Hematopoietic multipotent progenitor cell treated with erythropoietin and hydrocortisone succinate and interleukin-3 and kit ligand, for 15 days (in vitro differentiated cells): ENCODE measurements at regions not wholly inside any gene's neighbourhood (a gene's known extent, or its start where the extent isn't known, plus 50 kb on each side); places are given as distances from the start of the nearest gene placed in this dataset.

ENCODE experiments used
- DNase-seq: peaks from one replicate; pipeline ENCODE4 v3.0.0-alpha.2; 2015; ENCODE audit warnings: low spot score

DNA sequence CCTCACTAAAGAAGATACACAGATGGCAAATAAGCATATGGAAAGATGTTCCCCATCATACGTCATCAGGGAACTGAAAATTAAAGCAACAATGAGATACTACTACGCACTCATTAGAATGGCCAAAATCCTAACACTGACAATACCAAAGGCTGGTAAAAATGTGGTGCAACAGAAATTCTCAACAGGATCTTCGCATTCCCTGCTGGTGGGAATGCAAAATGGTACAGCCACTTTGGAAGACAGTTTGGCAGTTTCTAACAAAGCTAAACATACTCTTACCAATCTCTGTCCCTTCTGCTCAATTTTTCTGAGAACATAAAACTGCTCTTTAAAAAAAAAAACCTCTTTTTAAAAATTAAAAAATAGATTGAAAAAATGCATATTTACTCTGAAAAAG lies 300.2 kb downstream of the FBXW7 start:
- DNase-seq, result no peak

DNA sequence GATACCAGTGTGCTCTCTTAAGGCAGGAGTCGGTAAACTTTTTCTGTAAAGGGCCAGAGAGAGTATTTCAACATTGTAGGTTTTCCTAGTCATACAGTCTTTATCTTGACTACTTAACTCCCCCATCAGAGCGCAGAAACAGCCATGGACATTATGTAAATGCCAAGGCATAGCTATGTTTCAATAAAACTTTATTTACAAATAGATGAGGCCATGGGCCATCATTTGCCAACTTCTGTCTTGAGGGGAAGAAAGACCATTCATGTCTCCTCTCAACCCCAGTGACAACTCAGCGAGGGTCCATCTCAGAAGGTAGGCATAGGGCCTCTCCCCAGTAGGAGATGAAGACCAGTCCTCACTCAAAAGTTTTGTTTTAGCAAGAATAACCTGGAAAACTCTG lies 301.3 kb downstream of the FBXW7 start:
- no peak for DNase-seq

DNA sequence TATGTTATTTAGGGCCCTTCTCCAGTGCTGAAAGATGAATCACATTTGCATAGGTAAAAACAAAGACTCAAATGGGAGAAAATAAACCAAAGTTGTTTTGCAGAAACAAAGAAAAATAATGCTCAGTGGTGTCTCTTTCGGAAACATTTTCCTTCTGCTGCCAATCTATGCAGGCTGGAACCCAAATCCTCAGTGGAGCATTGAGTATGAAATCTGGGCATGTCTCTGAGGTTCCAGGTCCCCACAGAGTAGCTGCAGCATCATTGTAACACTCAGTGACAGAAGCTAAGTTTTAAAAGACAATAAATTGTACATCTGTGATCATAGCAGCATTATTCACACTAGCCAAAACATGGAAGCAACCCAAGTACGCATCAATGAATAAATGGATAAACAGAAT lies 303.6 kb downstream of the FBXW7 start:
- DNase-seq, result no peak

DNA sequence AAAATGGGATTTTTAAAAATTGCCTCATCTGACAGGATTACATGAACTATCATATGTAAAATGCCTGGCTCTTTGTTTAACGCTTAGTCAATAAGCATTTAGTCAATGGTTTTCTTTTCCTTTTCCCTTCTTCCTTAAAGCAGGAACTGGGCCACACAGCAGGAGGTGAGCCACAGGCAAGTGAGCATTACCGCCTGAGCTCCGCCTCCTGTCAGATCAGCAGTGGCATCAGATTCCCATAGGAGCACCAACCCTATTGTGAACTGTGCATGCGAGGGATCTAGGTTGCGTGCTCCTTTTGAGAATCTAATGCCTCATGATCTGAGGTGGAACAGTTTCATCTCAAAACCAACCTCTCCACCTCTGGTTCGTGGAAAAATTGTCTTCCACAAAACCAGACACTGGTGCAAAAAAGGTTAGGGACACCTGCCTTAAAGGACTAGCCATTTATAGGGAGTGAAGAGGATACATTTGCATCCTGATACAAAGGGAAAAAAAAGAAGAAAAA lies 306.1 kb downstream of the FBXW7 start:
- DNase-seq, result no peak

DNA sequence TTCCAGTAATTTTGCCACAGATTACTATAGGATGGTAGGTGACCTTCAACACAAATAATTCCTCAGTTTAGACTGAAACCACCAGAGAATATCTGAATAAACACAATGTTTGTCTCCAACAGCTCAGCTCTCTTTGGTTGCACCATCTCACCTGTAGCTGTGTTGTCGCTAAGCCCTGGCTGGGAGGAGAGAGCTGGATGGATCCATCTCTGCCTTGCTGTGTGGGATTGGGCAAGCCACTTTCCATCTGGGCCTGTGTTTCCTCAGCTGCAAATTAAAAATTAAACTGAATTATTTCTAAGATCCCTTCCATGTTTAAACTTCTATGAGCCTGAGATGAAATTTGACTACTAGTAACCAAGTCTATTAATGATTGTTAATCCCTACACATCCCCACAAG lies 310.2 kb downstream of the FBXW7 start:
- DNase-seq, result no peak

DNA sequence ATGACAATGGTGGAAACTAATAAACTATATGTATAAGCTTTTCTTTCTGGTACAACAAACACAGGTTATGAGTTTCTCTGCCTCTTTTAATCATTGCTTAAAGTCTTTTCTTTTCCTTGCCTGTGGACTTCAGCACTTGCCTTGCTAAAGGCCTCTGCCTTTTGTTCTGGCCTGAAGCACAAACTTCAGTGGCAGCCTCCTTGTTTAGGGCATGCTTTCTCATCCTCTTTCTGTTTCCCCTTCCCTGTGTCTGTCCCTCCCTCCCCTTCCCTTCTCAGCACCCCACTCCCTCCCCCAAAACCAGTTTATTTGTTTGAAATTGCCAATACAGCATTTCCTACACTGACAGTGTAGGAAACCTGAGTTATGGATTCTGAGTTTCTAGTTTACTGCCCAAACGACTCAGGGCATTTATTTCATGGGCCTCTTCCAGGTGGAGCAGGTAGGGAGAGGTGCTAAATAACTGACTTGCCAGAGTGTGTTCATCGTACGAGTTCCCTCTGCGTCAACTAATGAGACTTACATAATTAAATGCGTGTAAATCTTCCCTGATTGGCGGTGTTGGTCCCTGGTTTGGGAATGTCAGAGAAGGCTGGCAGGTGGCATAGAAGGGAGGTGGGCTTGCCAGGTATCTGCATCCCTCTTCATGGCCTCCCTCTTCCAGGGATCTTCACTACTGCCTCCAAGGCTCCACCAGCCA lies 311.0 kb downstream of the FBXW7 start:
- DNase-seq, result no peak

DNA sequence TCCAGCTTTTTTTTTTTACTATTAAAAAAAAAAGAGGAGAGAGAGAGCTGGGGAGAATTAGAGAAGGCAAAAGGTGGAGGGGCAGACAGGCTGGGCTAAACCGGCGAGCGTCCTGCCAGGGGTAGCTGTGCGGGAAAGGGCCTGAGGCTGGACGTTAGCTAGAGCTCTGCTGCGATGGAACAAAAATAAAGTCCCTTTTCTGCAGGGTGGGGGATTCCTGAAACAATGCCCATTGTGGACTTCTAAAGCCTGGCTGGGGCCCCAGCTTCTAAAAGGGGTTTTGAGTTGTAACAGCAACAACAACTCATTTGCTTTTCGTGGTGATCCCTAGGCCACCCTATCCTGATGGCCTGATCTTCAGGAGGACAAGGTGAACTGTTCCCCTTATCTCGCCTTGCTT lies 311.7 kb downstream of the FBXW7 start:
- no peak for DNase-seq

DNA sequence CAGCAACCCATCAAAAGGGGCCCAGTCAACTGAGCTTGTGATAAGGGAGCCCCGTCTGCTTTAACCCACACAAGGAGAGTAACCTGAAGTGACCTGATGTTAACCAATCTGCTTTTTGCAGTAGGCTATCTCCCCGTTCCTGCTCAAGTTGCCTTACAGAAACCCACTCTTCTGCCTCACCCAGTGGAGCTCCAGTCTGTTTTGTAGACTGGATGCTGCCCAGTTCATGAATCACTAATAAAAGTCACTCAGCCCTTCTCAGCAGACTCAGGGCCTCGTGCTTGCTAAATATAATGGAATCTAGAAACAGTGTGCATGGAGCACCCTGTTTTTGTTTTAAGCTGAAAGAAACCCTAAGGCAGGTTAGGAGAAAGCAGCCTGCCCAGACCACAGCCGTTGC lies 312.3 kb downstream of the FBXW7 start:
- no peak for DNase-seq

DNA sequence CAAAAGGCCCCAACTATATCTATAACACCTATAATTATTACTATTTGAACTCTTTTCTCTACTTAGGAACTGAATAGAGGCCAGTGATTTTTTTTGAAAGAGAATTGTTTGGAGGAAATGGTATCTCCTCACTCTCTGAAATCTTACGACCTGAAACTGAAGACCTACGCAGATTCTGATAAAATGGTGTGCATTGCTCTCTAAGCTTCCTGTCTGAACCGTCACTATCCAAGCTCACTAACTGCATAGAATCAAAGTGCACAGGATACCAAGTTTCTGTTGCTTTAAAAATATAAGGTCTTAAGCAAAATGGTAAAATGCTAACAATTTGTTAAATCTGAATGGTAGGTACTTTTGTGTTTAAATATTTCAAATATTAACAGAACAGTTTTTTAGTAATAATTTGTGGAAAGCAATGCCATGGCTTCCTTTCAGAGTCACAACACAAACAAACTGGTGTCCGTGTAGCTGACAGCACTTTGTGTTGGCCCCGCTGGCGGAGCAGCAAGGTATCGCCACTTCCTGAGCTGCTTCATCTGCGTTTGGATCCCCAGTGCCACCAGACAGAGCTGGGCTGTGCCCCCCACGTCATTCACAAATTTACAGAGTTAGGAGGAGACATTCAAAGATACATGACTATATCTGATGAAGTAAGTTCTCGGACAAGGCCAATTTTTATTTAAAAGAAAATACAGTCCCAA lies 313.9 kb downstream of the FBXW7 start:
- no peak for DNase-seq

DNA sequence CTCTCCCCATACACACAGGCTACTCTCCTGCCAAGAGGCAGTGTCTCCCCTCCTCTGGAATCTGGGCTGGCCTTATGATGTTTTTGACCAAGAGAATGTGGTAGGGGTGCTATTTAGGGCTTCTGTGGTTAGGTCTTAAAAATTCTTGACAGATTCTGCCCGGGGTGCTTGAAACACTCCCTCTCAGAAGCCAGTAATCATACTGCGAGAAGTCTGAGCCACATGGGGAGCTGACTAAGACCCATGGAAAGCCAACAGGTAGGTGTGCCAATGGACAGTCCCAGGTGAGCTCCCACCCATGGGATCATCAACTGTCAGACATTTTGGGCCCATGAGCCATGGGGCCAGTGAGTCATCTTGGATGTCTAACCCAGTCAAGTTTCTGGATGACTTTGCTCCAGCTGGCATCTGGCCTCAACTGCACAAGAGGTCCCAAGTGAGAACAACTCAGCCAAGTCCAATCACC lies 315.7 kb downstream of the FBXW7 start:
- DNase-seq, result no peak

DNA sequence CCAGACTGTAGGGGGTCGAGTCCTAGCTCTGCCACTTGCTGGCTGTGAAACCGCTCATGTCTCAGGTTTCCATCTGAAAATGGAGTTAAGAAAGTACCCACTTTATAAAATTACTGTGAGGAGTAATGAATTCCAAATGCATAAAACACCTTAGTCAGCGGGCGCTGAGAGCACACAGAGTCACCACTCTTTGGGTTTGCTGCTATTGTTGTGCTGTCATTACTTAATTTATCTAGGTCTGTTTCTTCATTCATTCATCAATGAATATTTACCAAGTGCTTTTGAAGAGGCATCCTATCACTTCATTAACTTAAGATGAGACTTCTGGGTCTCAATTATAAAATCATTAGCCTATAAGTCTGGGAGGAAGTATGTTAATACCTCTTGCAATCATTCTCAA lies 317.3 kb downstream of the FBXW7 start:
- DNase-seq, result no peak

DNA sequence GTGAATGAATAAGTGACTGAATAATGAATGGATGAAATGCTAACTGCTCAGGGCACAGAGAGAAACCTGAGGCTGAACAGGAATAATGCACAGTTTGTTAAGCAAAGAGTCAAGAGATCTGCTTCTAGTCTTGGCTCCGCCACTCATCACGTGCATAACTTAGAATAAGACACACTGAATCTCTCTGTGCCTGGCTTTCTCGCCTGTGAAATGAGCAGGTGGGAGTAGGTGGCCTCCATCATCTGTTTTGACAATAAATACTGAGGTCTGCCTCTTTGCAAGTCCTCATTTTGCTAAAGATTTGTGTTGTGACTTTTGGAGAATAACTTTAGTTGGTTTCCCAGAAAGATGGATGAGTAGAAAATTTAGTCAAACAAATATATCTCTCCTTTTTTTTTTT lies 318.0 kb downstream of the FBXW7 start:
- no peak for DNase-seq

DNA sequence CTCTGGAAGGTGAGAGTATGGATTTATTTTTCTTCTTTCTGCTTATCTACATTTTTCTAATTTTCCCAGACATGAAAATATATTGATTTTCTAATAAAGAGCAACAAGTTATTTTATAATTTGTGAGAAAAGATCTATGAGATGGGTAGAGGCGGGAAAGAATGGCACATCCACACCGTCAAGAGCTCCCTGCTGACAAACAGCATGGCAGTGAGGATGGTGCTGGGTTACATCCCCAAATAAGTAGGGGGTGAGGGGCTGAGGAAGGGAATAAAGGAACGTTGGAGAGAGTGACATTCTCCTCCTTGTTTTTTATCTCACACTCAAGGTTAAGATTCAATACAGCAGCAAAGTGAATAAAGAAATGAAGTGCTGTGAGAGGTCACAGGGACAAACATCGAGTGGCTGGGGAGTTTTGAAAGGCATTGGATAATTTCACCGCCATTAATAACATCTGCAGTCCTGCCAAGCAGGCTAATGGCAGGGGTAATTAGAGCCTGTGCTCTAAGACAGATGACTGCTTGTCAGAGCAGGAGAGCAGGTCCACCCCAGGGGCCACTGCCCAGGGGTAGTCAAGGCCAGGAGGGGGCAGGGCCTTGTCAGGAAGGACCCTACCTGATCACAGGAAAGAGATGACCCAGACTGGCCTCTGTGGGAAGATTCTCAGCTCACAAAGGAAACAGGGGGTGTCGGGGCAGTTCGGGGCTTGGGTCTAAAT lies 323.8 kb downstream of the FBXW7 start:
- no peak for DNase-seq

DNA sequence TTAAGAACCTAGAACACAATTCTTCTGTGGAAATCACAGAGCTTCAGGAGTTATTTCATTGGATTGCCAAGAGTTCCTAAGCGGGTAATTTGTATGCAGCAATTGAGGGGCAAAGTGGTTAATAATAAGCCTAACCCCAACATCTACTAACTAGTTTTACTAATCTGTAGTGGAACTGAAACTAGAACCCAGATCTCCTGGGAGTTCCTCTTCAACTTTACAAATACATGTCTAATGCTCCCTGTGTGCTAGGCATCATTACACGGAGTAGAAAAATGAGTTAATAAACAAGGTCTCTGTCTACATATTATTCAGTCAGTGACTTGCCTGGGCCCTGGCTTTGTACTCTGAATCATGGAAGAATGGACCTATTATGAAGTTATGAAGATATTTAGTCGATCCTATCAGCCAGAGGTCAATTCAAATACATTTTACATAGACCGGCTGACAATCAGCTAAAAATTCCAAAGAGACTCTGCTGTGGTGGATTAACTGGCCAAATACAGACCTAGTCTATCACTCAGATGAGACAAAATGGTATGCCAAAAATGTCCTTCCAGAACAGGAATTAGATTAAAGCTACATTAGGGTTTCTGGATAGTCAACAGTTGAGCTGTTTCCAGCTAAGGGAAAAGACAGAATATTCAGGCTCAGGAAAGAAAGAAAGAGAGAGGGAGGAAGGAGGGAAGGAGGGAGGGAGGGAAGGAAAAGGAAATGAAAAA lies 326.0 kb downstream of the FBXW7 start:
- DNase-seq, result no peak

DNA sequence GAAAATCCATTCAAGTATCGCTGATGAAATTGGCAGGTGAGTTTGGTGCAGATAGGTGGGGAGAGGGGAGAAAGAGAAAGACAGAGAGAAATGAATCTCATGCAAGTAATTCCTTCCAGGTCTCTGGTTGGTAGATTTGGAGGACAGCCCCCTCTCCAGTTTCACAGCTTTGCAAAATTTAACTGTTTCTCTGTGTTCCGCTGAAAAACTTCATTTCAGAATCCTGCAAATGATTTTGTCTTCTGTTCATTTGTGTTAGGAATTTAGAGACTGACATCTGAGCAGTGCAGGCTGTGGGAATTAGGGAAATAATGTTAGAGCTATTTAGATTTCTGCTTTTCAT lies 328.5 kb downstream of the FBXW7 start:
- no peak for DNase-seq

DNA sequence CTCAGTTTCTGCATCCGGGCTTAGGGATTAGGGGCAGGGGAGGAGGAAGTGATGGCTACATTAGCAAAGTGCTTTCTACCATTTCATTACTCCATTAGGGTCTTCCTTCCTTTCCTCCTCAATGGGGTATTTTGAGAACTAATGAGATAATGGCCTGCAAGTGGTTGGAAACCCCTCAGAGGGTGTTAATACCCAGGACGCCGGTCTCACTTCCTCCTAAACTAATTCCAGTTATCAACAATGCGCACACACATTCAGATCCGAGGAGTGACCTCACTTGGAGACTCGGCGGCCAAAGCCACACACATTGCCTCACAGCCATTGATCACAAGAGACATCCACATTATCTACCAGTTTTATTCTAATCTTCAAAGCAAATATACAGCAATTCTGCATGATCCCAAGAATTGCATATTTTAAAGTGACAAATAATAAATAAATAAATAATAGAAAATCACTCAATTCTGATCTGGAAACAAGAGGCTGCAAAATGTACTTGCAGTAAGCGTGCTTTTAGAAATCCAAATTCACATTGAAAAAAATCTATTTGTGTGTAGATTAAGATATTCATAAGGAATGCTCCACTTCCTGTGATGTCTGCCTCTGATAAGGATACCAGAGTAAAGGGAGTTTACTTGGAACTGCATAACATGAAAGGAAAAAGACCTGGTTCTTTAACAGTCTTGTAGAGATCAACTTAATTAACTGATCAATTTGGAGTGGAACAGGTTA lies 329.1 kb downstream of the FBXW7 start:
- DNase-seq, result no peak

DNA sequence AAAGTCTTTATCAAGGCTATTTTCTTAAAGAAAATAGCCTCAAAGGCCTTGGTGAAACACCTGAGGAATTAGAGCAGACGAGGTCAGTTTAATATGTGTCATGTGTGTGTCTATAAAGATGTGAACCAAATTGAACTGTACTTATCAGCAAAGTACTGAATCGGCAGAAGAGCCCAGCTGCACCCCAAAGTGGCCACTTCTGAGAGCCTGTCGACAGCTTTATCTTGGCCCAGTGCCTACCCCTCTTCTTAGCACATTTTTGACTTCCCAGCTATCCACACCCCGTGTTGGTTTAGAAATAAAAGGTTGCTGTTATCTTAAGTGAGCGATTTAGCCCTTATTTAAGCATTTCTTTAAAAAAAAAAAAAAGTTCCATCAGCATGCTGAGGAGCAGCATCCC lies 329.7 kb downstream of the FBXW7 start:
- DNase-seq, result no peak

DNA sequence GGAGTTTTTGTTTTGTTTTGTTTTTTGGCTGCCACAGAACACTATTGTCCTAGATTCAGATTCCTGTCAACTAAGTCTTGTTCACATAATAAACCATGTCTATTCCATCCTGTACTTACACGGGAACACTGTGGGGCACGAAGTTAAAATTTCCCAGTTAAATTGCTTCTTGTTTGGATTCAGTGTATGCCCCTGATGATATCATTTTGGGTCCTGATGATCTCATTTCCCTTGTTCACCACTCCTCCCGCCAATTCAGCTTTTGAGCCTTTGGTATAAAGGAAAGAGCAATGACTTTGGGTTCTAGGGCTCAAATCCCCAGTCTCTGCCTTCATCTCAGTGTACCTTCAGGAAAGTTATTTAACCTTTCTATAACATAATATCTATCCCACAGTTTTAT lies 333.5 kb downstream of the FBXW7 start:
- DNase-seq, result no peak

DNA sequence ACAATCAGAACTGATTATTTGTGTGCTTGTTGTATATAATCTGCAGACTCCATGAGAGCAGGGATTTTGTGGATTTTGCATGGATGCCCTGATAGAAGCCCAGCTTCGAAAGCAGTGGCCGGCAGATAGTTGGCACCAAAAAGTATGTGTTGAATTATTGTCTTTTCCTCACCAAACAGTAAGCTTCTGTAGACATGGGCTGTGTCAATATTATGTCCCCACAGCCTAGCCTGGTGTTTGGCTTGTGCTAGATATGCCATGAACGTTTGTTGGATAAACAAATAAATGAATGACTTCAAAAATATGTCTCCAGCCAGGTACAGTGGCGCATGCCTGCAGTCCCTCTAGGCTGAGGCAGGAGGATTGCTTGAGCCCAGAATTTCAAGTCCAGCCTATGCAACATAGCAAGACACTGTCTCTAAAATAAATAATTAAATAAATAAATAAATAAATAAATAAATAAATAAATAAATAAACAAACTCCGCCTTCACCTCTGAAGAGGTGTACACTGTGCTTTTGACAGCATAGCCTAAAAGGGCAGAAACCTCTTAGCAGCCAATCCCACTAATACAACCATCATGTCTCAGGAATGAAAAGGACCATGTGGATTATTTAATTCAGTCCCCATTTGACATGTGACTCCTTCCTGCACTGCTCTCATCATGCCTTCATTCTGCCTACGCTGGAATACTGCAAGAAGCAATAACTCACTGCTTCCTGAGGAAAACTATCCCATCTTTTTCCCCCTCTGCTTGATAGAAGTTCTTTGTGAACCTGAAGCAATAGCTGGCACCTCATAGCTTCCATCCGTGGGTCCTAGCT lies 335.2 kb downstream of the FBXW7 start:
- no peak for DNase-seq

DNA sequence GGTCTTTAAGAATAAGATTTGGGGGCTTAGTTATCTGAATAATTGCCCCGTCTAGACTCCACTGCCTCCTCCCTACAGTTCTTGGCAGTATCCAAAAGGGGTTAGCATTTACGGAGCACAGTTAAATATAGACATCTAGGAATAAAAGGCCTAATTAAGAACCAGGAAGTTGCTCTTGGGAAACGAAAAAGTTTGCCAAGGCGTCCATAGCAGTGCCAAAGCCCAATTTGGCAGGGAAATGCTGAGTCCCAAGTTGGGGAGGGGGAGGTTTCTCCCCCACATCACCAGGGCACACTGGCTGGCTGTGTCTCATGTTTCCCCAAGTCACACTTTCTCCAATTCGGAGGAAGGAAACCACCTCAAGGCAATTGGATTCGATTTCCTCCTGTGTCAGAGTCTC lies 338.7 kb downstream of the FBXW7 start:
- DNase-seq, result no peak

DNA sequence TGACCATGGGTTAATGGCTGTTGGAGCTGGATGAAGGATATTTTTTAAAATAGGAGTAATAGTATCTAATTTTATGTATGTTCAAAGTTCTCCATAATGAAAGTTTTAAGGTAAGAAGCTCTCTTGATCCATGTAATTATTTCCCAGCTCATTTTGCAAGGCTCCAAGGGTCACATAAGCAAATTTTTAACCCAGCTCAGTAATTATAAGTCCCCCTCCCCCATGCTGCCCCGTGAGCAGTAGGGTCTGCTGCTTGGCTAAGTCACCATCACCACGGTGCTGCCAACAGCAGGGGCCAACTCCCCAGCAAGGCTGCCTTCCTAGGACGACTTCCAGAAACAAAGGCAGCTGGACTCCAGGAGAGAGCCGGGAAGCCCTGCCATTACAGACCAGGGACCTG lies 340.0 kb downstream of the FBXW7 start:
- no peak for DNase-seq
